K562 (cell line): ENCODE measurements at regions not wholly inside any gene's neighbourhood (a gene's known extent, or its start where the extent isn't known, plus 50 kb on each side); places are given as distances from the start of the nearest gene placed in this dataset.

Experiments
- ARHGAP35 ChIP-seq: fragments of 450-650 bp; IDR thresholded peaks from 2 replicates; pipeline ENCODE4 v1.6.1; 2018; ENCODE audit not compliant: partially characterized antibody
- C11orf30 ChIP-seq: fragments of 450-650 bp; IDR thresholded peaks from 2 replicates; pipeline ENCODE4 v1.6.1; 2016; ENCODE audit warnings: low read depth, mild to moderate bottlenecking
- CBFA2T3 ChIP-seq: fragments of 450-650 bp; IDR thresholded peaks from 2 replicates; pipeline ENCODE4 v1.6.1; 2017
- CBX2 ChIP-seq: fragments of 200-600 bp; sonication (generic); IDR thresholded peaks from one replicate; pipeline ENCODE4 v1.6.1; 2012; ENCODE audit warnings: mild to moderate bottlenecking, low read length, inconsistent platforms; ENCODE audit not compliant: insufficient read depth, poor library complexity, severe bottlenecking
- CTBP1 ChIP-seq: fragments of 450-650 bp; IDR thresholded peaks from 2 replicates; pipeline ENCODE4 v1.6.1; 2016; ENCODE audit warnings: borderline replicate concordance
- ELF4 ChIP-seq: fragments of 450-650 bp; formaldehyde crosslinking; IDR thresholded peaks from 2 replicates; pipeline ENCODE4 v1.4.0; 2022; ENCODE audit warnings: missing genetic modification characterization
- FOXA3 ChIP-seq, 2 experiments: fragments of 450-650 bp in 1 of 2; sonication (generic) in 1 of 2; formaldehyde crosslinking; IDR thresholded peaks in 1 of 2; conservative IDR thresholded peaks in 1 of 2; 2 replicates each; pipeline versions ENCODE4 v1.4.0 to v1.8.0; 2020 to 2022; ENCODE audit warnings: mild to moderate bottlenecking in 2 of 2, missing genetic modification reagents in 1 of 2
- GTF2A2 ChIP-seq: IDR thresholded peaks from 2 replicates; pipeline ENCODE4 v1.6.1; 2016; ENCODE audit warnings: mild to moderate bottlenecking, missing genetic modification characterization, missing compliant biosample characterization
- KDM1A ChIP-seq, 2 experiments: fragments of 450-650 bp; IDR thresholded peaks; 2 replicates each; pipeline ENCODE4 v1.6.1; 2016; ENCODE audit warnings: mild to moderate bottlenecking in 2 of 2
- KLF10 ChIP-seq: fragments of 250-450 bp; sonication (Bioruptor Pico); IDR thresholded peaks from 2 replicates; pipeline ENCODE4 v1.6.1; 2021; ENCODE audit warnings: matching md5 sums
- L3MBTL2 ChIP-seq: fragments of 450-650 bp; IDR thresholded peaks from 2 replicates; pipeline ENCODE4 v1.6.1; 2016; ENCODE audit warnings: mild to moderate bottlenecking, moderate library complexity
- LEF1 ChIP-seq: fragments of 450-650 bp; IDR thresholded peaks from 2 replicates; pipeline ENCODE4 v1.6.1; 2016; ENCODE audit warnings: mild to moderate bottlenecking
- MTA1 ChIP-seq: fragments of 450-650 bp; IDR thresholded peaks from 2 replicates; pipeline ENCODE4 v1.6.1; 2017; ENCODE audit warnings: borderline replicate concordance
- NFXL1 ChIP-seq: fragments of 450-650 bp; formaldehyde crosslinking; IDR thresholded peaks from 2 replicates; pipeline ENCODE4 v1.4.0; 2021; ENCODE audit warnings: mild to moderate bottlenecking
- POLR2H ChIP-seq: IDR thresholded peaks from 2 replicates; pipeline ENCODE4 v1.6.1; 2016; ENCODE audit warnings: missing genetic modification characterization, low read depth, mild to moderate bottlenecking, control low read depth, missing compliant biosample characterization, moderate library complexity
- SIX5 ChIP-seq, 2 experiments: IDR thresholded peaks; 2 replicates each; pipeline ENCODE4 v1.6.1; 2011; ENCODE audit warnings: low read length in 2 of 2, borderline replicate concordance in 1 of 2, low read depth in 1 of 2, mild to moderate bottlenecking in 1 of 2, moderate library complexity in 1 of 2; ENCODE audit not compliant: insufficient read depth in 1 of 2
- SP2 ChIP-seq: IDR thresholded peaks from 2 replicates; pipeline ENCODE4 v1.6.1; 2011; ENCODE audit warnings: mild to moderate bottlenecking, low read depth, low read length, moderate library complexity; ENCODE audit not compliant: poor library complexity, severe bottlenecking; ENCODE audit errors: extremely low read depth
- STAG1 ChIP-seq: sonication (generic); formaldehyde crosslinking; IDR thresholded peaks from 2 replicates; pipeline ENCODE4 v1.5.0; 2020; ENCODE audit warnings: missing genetic modification reagents, borderline replicate concordance
- STAT5B ChIP-seq: fragments of 250-450 bp; sonication (Bioruptor Pico); IDR thresholded peaks from 2 replicates; pipeline ENCODE4 v1.8.0; 2021; ENCODE audit warnings: mild to moderate bottlenecking, inconsistent platforms
- ZNF12 ChIP-seq: sonication (generic); formaldehyde crosslinking; IDR thresholded peaks from 2 replicates; pipeline ENCODE4 v1.4.0; 2020; ENCODE audit warnings: mild to moderate bottlenecking, missing genetic modification reagents
- TF ChIP-seq, protein P1 (sequence below): fragments of 450-650 bp; formaldehyde crosslinking; IDR thresholded peaks from 2 replicates; pipeline ENCODE4 v1.4.0; 2020; ENCODE audit warnings: mild to moderate bottlenecking
- TF ChIP-seq, protein P2 (sequence below): fragments of 450-650 bp; IDR thresholded peaks from 2 replicates; pipeline ENCODE4 v1.7.1; 2018; ENCODE audit warnings: mild to moderate bottlenecking, low read depth; ENCODE audit not compliant: partially characterized antibody
- TF ChIP-seq, protein P3 (sequence below): fragments of 450-650 bp; IDR thresholded peaks from 2 replicates; pipeline ENCODE4 v1.6.1; 2016
- TF ChIP-seq, protein P4 (sequence below): fragments of 250-450 bp; sonication (Bioruptor Pico); IDR thresholded peaks from 2 replicates; pipeline ENCODE4 v1.8.0; 2022; ENCODE audit warnings: moderate library complexity, mild to moderate bottlenecking, inconsistent platforms
- TF ChIP-seq, protein P5 (sequence below): fragments of 450-650 bp; formaldehyde crosslinking; IDR thresholded peaks from 2 replicates; pipeline ENCODE4 v1.4.0; 2020; ENCODE audit warnings: mild to moderate bottlenecking, moderate library complexity

DNA sequence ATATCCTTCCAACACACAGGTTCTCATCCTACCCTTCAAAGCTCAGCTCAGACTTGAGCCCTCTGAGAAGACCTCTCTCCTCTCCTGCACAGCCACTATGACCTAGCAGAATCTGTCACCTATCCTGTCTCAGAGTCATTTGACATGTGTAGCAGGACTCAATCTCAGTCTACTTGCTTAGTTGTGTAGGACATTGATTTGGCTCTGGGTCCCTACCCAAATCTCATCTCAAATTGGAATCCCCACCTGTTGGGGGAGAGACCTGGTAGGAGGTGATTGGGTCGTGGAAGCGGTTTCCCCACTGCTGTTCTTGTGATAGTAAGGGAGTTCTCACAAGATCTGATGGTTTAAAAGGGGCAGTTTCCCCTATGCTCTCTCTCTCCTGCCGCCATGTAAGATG is 297.9 kb downstream of the CD83 start (continued):
- TF ChIP-seq, protein P1, sequence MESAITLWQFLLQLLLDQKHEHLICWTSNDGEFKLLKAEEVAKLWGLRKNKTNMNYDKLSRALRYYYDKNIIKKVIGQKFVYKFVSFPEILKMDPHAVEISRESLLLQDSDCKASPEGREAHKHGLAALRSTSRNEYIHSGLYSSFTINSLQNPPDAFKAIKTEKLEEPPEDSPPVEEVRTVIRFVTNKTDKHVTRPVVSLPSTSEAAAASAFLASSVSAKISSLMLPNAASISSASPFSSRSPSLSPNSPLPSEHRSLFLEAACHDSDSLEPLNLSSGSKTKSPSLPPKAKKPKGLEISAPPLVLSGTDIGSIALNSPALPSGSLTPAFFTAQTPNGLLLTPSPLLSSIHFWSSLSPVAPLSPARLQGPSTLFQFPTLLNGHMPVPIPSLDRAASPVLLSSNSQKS (CRISPR knock-in tag): no peak
- TF ChIP-seq ELF4 (CRISPR knock-in tag) (no peak), C11orf30 (peak; percentile 16; the same call in 1 of the 2 replicates), LEF1 (no peak), L3MBTL2 (no peak), CBFA2T3 (0 out of 2 replicates have a peak, but pooled peaks have one; percentile 10), CTBP1 (no peak), GTF2A2 (tag) (no peak), MTA1 (no peak), ARHGAP35 (no peak), NFXL1 (CRISPR knock-in tag) (no peak), ZNF12 (CRISPR knock-in tag) (no peak), FOXA3 (CRISPR knock-in tag; conservative IDR thresholded peaks at IDR 0.05 in 1 of 2, IDR thresholded peaks at IDR 0.05 in 1 of 2) (no peak), CBX2 (no peak), SP2 (no peak), POLR2H (no peak), KLF10 (no peak), KDM1A (IDR thresholded peaks at IDR 0.05) (peak; percentile 63 to 67; a peak in 3 of 4 replicates), SIX5 (IDR thresholded peaks at IDR 0.05; ENCODE audit: borderline replicate concordance in 1 of 2, insufficient read depth in 1 of 2, low read depth in 1 of 2, low read length in 2 of 2) (no peak), STAT5B (CRISPR knock-in tag) (no peak), STAG1 (CRISPR knock-in tag) (no peak)
- TF ChIP-seq, protein P2, sequence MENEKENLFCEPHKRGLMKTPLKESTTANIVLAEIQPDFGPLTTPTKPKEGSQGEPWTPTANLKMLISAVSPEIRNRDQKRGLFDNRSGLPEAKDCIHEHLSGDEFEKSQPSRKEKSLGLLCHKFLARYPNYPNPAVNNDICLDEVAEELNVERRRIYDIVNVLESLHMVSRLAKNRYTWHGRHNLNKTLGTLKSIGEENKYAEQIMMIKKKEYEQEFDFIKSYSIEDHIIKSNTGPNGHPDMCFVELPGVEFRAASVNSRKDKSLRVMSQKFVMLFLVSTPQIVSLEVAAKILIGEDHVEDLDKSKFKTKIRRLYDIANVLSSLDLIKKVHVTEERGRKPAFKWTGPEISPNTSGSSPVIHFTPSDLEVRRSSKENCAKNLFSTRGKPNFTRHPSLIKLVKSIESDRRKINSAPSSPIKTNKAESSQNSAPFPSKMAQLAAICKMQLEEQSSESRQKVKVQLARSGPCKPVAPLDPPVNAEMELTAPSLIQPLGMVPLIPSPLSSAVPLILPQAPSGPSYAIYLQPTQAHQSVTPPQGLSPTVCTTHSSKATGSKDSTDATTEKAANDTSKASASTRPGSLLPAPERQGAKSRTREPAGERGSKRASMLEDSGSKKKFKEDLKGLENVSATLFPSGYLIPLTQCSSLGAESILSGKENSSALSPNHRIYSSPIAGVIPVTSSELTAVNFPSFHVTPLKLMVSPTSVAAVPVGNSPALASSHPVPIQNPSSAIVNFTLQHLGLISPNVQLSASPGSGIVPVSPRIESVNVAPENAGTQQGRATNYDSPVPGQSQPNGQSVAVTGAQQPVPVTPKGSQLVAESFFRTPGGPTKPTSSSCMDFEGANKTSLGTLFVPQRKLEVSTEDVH: no peak
- TF ChIP-seq, protein P3, sequence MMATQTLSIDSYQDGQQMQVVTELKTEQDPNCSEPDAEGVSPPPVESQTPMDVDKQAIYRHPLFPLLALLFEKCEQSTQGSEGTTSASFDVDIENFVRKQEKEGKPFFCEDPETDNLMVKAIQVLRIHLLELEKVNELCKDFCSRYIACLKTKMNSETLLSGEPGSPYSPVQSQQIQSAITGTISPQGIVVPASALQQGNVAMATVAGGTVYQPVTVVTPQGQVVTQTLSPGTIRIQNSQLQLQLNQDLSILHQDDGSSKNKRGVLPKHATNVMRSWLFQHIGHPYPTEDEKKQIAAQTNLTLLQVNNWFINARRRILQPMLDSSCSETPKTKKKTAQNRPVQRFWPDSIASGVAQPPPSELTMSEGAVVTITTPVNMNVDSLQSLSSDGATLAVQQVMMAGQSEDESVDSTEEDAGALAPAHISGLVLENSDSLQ: peak; percentile 22; the same call in 1 of the 2 replicates
- TF ChIP-seq, protein P4, sequence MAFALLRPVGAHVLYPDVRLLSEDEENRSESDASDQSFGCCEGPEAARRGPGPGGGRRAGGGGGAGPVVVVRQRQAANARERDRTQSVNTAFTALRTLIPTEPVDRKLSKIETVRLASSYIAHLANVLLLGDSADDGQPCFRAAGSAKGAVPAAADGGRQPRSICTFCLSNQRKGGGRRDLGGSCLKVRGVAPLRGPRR (CRISPR knock-in tag): no peak
- TF ChIP-seq, protein P5, sequence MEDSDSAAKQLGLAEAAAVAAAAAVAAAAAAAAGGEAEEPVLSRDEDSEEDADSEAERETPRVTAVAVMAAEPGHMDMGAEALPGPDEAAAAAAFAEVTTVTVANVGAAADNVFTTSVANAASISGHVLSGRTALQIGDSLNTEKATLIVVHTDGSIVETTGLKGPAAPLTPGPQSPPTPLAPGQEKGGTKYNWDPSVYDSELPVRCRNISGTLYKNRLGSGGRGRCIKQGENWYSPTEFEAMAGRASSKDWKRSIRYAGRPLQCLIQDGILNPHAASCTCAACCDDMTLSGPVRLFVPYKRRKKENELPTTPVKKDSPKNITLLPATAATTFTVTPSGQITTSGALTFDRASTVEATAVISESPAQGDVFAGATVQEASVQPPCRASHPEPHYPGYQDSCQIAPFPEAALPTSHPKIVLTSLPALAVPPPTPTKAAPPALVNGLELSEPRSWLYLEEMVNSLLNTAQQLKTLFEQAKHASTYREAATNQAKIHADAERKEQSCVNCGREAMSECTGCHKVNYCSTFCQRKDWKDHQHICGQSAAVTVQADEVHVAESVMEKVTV (CRISPR knock-in tag): no peak
